C4-2B (cell line): ENCODE measurements at regions not wholly inside any gene's neighbourhood (a gene's known extent, or its start where the extent isn't known, plus 50 kb on each side); places are given as distances from the start of the nearest gene placed in this dataset.

Source experiments
- H3K27ac ChIP-seq: fragments of 450-650 bp; 2 replicates; pipeline ENCODE4 v1.5.1; 2017
- ZFX ChIP-seq: fragments of 450-650 bp; IDR thresholded peaks from 2 replicates; pipeline ENCODE4 v1.6.1; 2017
- TF ChIP-seq, protein P1 (sequence below): fragments of 450-650 bp; conservative IDR thresholded peaks from 2 replicates; pipeline ENCODE4 v1.5.1; 2017; ENCODE audit warnings: mild to moderate bottlenecking

DNA sequence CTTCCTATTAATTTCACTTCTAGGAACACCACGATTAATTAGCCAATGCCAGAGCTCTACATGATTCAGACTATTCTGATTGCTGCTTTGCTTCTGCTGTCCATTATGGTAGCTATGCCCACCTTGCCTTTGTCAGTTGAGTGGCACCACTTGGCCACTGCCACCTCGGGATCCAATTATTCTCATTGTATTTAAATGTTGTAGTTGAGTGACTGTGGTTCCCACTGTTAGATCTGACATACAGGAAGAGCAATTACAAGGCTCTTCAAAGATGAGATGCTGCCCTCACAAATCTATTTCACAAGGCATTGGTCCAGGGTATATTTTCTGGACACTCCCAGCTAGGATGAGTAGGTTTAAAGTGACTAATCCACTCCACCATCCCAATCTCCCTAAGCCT, 864.5 kb upstream of the EDIL3 start:
- no peak overlapping the region for H3K27ac ChIP-seq
- TF ChIP-seq, protein P1, sequence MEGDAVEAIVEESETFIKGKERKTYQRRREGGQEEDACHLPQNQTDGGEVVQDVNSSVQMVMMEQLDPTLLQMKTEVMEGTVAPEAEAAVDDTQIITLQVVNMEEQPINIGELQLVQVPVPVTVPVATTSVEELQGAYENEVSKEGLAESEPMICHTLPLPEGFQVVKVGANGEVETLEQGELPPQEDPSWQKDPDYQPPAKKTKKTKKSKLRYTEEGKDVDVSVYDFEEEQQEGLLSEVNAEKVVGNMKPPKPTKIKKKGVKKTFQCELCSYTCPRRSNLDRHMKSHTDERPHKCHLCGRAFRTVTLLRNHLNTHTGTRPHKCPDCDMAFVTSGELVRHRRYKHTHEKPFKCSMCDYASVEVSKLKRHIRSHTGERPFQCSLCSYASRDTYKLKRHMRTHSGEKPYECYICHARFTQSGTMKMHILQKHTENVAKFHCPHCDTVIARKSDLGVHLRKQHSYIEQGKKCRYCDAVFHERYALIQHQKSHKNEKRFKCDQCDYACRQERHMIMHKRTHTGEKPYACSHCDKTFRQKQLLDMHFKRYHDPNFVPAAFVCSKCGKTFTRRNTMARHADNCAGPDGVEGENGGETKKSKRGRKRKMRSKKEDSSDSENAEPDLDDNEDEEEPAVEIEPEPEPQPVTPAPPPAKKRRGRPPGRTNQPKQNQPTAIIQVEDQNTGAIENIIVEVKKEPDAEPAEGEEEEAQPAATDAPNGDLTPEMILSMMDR = no peak
- TF ChIP-seq ZFX = no peak

DNA sequence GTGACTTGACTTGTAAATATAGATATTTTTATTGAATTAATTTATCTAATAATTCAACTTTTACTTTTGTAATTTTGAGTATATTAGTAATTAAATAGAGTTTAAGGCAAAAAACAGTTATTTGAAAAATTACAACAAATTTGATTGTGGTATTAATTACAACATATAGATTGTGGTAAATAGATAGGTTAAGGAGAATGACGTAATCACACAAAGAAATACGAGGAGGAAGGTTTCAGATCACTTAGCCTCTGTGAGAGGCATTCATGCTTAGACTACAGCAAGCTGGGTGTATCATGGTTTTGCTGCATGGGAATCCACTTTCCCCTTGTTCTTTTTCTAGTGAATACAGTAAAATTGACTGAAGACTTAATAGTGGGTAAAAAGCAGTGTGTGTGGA, 878.4 kb upstream of the EDIL3 start:
- TF ChIP-seq, protein P1 = no peak
- no peak for TF ChIP-seq ZFX
- no peak overlapping the region for H3K27ac ChIP-seq

DNA sequence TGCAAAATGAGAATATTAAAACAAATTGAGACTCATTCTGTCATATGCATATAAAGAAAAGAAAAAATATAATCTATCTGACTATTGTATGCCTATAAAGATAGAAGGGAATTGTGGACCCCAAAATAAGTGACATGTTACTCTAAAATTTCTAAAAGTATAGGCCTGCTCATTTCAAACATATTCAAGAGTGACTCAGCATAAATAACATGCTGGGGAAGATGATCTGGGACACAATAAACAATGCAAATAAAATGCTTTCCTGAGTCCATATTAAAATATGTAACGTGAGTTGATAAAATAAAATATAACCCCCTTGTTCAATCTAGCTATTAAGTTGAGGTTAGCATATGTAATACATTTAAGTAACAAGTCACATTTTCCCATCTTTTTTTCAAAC, 882.0 kb upstream of the EDIL3 start:
- no peak for TF ChIP-seq ZFX
- TF ChIP-seq, protein P1 = no peak
- no peak overlapping the region for H3K27ac ChIP-seq

DNA sequence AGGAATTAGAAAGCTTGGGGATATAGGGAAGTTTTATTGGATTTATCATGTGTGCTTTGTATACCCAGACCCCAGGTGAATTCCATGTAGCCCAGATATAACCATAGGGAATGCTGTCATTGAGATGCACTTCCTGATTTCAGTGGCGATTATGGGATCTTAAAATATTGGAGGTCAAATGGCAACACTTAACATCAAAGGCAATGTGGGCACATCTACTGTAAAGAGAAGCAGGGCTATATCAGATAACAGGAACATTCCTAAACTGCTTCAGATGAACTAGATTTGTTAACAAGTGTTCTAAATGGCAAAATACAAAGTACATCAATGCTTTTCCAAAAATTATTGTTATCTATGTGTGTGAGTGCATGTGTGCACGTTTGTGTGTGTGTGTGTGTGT, 883.5 kb upstream of the EDIL3 start:
- H3K27ac ChIP-seq = no peak overlapping the region
- TF ChIP-seq, protein P1 = no peak
- TF ChIP-seq ZFX = no peak

DNA sequence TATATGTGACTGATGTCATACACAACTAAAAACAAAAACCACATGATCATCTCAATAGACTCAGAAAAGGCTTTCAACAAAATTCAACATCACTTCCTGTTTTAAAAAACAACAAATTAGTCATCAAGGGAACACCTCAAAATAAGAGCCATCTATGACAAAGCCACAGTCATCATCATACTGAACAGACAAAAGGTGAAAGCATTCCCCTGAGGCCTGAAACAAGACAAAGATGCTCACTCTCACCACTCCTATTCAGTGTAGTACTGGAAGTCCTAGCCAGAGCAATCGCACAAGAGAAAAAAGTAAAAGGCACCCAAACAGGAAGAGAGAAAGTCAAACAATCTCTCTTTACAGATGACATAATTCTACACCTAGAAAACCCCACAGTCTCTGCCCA, 893.5 kb upstream of the EDIL3 start:
- no peak overlapping the region for H3K27ac ChIP-seq
- TF ChIP-seq, protein P1 = no peak
- no peak for TF ChIP-seq ZFX

DNA sequence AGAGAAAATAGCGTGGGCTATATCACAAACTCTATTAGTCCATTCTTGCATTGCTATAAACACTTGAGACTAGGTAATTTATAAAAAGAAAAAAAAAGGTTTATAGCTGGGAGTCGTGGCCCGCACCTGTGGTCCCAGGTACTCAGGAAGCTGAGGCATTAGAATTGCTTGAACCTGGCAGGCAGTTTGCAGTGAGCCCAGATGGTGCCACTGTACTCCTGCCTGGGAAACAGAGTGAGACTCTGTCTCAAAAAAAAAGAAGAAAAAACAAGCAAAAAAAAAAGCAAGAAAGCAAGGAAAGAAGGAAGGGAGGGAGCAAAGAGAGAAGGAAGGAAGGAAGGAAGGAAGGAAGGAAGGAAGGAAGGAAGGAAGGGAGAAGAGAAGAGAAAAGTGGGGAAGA, 904.2 kb upstream of the EDIL3 start:
- no peak overlapping the region for H3K27ac ChIP-seq
- TF ChIP-seq, protein P1 = no peak
- no peak for TF ChIP-seq ZFX

DNA sequence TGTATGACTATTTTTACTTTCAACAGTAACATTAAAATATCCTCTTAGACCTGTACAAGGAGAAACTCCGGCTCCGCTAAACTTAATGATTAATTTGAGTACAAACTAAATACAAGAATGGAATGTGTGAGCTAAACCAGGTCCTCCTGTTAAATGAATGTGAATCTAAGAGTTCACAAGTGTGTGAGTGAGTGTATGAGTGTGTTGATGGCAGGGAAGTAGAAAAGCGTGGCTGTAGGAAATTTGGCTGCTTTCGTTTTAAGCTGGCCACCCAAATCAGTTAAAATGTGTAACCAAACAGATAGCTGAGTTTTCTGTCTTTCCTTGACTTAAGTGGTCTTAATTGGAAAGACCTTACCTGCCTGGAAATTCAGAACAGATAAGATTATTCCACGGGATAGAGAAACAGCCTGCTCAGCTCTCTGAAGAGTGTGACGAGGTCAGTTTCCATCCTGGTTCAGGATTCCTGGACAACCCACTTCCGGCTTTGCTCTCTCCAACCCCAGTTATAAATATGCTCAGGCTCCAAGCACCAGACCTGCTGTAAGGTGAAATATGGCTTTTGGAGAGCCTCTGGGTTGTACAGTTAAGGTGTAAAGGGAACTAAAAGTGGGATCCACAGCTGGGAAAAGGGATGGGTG, 908.6 kb upstream of the EDIL3 start:
- no peak overlapping the region for H3K27ac ChIP-seq
- TF ChIP-seq, protein P1 = no peak
- TF ChIP-seq ZFX = no peak
